ENCODE measurements at regions not wholly inside any gene's neighbourhood (a gene's known extent, or its start where the extent isn't known, plus 50 kb on each side); places are given as distances from the start of the nearest gene placed in this dataset.

DNA sequence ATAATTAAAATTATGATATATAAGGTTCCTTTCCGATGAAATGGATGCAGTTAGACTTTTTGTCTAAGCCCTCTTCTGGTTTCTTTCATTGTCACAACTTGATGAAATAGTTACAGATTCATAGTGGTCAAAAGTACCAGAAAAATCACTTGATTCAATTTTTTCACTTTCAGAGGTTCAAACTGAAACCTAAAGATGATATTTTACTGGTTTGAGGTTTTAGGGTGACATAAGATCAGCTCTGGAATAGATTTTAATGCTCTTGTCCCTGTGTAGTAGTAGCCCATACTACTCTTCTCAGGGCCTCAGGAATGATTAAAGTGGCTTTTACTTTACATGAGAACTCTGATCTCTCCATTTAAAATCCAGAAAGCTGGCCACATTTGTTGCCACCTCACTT lies 479.1 kb upstream of the ZNF717 start:
- H3K27me3 ChIP-seq, result no peaks in the 10 kb centered on the region
- no peak for DNase-seq (ENCODE audit: low spot score)
- H3K27ac ChIP-seq, result no peak overlapping the region
- H3K4me1 ChIP-seq, result no peaks in the 10 kb centered on the region
- no peaks in the 10 kb centered on the region for H3K9me3 ChIP-seq
- TF ChIP-seq, protein P1, sequence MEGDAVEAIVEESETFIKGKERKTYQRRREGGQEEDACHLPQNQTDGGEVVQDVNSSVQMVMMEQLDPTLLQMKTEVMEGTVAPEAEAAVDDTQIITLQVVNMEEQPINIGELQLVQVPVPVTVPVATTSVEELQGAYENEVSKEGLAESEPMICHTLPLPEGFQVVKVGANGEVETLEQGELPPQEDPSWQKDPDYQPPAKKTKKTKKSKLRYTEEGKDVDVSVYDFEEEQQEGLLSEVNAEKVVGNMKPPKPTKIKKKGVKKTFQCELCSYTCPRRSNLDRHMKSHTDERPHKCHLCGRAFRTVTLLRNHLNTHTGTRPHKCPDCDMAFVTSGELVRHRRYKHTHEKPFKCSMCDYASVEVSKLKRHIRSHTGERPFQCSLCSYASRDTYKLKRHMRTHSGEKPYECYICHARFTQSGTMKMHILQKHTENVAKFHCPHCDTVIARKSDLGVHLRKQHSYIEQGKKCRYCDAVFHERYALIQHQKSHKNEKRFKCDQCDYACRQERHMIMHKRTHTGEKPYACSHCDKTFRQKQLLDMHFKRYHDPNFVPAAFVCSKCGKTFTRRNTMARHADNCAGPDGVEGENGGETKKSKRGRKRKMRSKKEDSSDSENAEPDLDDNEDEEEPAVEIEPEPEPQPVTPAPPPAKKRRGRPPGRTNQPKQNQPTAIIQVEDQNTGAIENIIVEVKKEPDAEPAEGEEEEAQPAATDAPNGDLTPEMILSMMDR (IDR thresholded peaks at IDR 0.05), result no peak
- no peak overlapping the region for H3K4me3 ChIP-seq
- no peaks in the 10 kb centered on the region for H3K36me3 ChIP-seq

GRCh38 chr3:76264911-76265310 lies 479.6 kb upstream of the ZNF717 start:
- Histone ChIP-seq H3K27ac (no peak overlapping the region), H3K4me1 (no peaks in the 10 kb centered on the region), H3K27me3 (no peaks in the 10 kb centered on the region), H3K9me3 (no peaks in the 10 kb centered on the region), H3K36me3 (no peaks in the 10 kb centered on the region), H3K4me3 (no peak overlapping the region)
- DNase-seq (ENCODE audit: low spot score), result no peak
- TF ChIP-seq, protein P1 (IDR thresholded peaks at IDR 0.05), result no peak

- H3K9me3 ChIP-seq, result no peaks in the 10 kb centered on the region
- no peak overlapping the region for H3K27ac ChIP-seq
- H3K36me3 ChIP-seq, result no peaks in the 10 kb centered on the region
- no peaks in the 10 kb centered on the region for H3K27me3 ChIP-seq
- no peak overlapping the region for H3K4me3 ChIP-seq
- no peak for DNase-seq (ENCODE audit: low spot score)
- TF ChIP-seq, protein P1 (IDR thresholded peaks at IDR 0.05), result no peak
- H3K4me1 ChIP-seq, result no peaks in the 10 kb centered on the region
Observed at GRCh38 chr3:76266511-76266910, 481.2 kb upstream of the ZNF717 start.

DNA sequence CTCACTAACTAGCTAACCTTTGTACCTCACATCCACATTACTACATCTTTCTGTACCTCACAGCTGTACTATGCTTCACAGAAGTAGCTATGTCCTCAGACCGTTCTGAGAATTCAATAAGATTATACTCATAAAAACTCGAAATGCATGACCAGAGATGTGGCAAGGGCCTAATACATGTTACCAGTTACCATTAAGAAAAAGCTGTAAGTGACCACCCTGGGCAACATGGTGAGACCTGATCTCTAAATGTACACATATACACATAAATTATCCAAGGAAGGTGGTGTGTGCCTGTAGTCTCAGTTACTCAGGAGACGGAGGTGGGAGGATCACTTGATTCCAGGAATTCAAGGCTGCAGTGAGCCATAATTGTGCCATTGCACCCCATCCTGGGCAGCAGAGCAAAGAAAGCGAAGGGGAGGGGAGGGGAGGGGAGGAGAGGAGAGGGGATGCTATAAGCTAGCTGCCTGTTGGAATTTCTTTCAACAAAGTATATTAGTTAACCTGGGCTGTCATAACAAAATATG lies 482.6 kb upstream of the ZNF717 start:
- H3K27ac ChIP-seq, result no peak overlapping the region
- H3K27me3 ChIP-seq, result no peaks in the 10 kb centered on the region
- DNase-seq (ENCODE audit: low spot score), result no peak
- TF ChIP-seq, protein P1 (IDR thresholded peaks at IDR 0.05), result no peak
- H3K4me3 ChIP-seq, result no peak overlapping the region
- no peaks in the 10 kb centered on the region for H3K9me3 ChIP-seq
- H3K36me3 ChIP-seq, result no peaks in the 10 kb centered on the region
- H3K4me1 ChIP-seq, result no peaks in the 10 kb centered on the region

DNA sequence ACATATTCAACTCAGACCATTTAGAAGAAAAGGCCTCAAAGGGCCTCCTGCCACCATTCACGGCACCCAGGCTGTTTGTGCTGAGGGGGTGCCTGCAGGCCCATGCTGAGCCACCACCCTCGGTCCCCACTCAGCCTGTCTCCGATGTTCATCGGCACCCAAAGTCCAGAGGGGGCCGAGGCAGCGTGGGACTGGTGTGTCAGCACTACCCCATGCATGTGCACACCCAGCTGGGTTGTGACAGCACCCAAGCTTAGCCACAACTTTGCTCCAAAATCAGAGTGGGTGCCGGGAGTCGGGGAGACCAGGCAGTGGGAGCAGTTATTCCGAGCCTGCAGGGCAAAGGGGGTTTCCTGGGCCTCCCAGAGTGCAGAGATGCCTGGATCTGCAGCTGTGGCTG lies 508.5 kb upstream of the ZNF717 start:
- Histone ChIP-seq H3K4me1 (no peaks in the 10 kb centered on the region), H3K36me3 (no peaks in the 10 kb centered on the region), H3K9me3 (no peaks in the 10 kb centered on the region), H3K27me3 (no peaks in the 10 kb centered on the region), H3K4me3 (no peak overlapping the region), H3K27ac (no peak overlapping the region)
- DNase-seq (ENCODE audit: low spot score), result no peak
- TF ChIP-seq, protein P1 (IDR thresholded peaks at IDR 0.05), result no peak

DNA sequence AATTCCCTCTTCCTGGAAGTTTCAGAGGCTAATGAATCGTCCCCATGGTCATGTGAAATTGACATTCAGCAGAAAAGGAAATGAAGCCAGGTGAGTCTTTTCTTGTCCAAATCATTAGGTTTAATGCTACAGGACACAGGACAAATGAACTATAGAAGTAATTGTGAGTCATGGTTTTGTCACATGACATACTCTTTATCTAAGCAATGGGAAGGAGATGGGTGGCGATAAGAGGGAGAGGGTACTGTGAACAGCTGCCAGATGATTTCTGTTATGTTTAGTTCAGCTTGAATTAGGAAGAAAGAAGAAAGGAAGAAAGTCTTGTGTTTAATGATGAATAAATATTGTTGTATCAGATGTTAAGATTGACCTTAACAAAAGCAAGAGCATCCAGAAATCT lies 515.4 kb upstream of the ZNF717 start:
- Histone ChIP-seq H3K36me3 (no peaks in the 10 kb centered on the region), H3K9me3 (no peaks in the 10 kb centered on the region), H3K27me3 (no peaks in the 10 kb centered on the region), H3K4me3 (no peak overlapping the region), H3K27ac (no peak overlapping the region), H3K4me1 (no peaks in the 10 kb centered on the region)
- TF ChIP-seq, protein P1 (IDR thresholded peaks at IDR 0.05), result no peak
- no peak for DNase-seq (ENCODE audit: low spot score)
